Activated T-cell treated with anti-CD3 and anti-CD28 coated beads, Interleukin-2, amount 50 U/mL, for 72 hours (primary cell): ENCODE measurements at regions not wholly inside any gene's neighbourhood (a gene's known extent, or its start where the extent isn't known, plus 50 kb on each side); places are given as distances from the start of the nearest gene placed in this dataset.
"Not testable (repeated sequence)": the region's sequence is repeated elsewhere in the genome, so short reads cannot be mapped to it uniquely, and the experiment has no call there.

Experiments
- ATAC-seq, 2 donors: fragments of 150-1000 bp; cut with Tn5 transposase; replicated peaks in 1 of 2; 2 replicates each; pipeline ENCODE4 v1.10.0; 2021; ENCODE audit warnings: moderate library complexity in 2 of 2, mild to moderate bottlenecking in 1 of 2
- DNase-seq, 2 donors: peaks; one replicate each; pipeline ENCODE4 v3.0.0; 2021 to 2022; ENCODE audit warnings: mixed read lengths in 1 of 2
- H3K27ac Mint-ChIP-seq: one replicate; pipeline ENCODE4 v1.8.0; 2022; ENCODE audit warnings: mild to moderate bottlenecking, moderate library complexity, mixed read lengths
- H3K27me3 Mint-ChIP-seq: one replicate; pipeline ENCODE4 v1.8.0; 2022; ENCODE audit warnings: low read depth, mixed read lengths
- H3K36me3 Mint-ChIP-seq, 2 donors: one replicate each; pipeline ENCODE4 v1.8.0; 2022; ENCODE audit warnings: mixed read lengths in 2 of 2, mild to moderate bottlenecking in 1 of 2; ENCODE audit not compliant: insufficient read depth in 2 of 2
- H3K4me1 Mint-ChIP-seq: one replicate; pipeline ENCODE4 v1.8.0; 2022; ENCODE audit warnings: low read depth, mixed read lengths
- H3K4me3 Mint-ChIP-seq, 2 donors: one replicate each; pipeline ENCODE4 v1.8.0; 2022; ENCODE audit warnings: mild to moderate bottlenecking in 2 of 2, mixed read lengths in 2 of 2, moderate library complexity in 2 of 2
- H3K9me3 Mint-ChIP-seq, 2 donors: one replicate each; pipeline ENCODE4 v1.8.0; 2022; ENCODE audit warnings: mixed read lengths in 2 of 2

- no peak for ATAC-seq
- Mint-ChIP-seq H3K36me3 (peaks cover 3% of the 10 kb centered on the region in 2 donors), H3K27me3 (no peaks in the 10 kb centered on the region), H3K4me3 (no peak overlapping the region), H3K27ac (no peak overlapping the region), H3K4me1 (no peaks in the 10 kb centered on the region), H3K9me3 (peaks cover 7 to 8% of the 10 kb centered on the region in 2 donors)
- DNase-seq, result no peak
Measured at GRCh38 chr3:74165211-74165610, 449.2 kb downstream of the CNTN3 start.

GRCh38 chr3:74149466-74149865 is 465.0 kb downstream of the CNTN3 start:
- H3K4me3 Mint-ChIP-seq, result no peak overlapping the region
- H3K36me3 Mint-ChIP-seq, result peaks cover 0 to 2% of the 10 kb centered on the region in 2 donors
- no peaks in the 10 kb centered on the region for H3K27me3 Mint-ChIP-seq
- ATAC-seq (no peak), DNase-seq (no peak)
- H3K9me3 Mint-ChIP-seq, result peaks cover 8 to 15% of the 10 kb centered on the region in 2 donors
- no peak overlapping the region for H3K27ac Mint-ChIP-seq
- no peaks in the 10 kb centered on the region for H3K4me1 Mint-ChIP-seq

DNA sequence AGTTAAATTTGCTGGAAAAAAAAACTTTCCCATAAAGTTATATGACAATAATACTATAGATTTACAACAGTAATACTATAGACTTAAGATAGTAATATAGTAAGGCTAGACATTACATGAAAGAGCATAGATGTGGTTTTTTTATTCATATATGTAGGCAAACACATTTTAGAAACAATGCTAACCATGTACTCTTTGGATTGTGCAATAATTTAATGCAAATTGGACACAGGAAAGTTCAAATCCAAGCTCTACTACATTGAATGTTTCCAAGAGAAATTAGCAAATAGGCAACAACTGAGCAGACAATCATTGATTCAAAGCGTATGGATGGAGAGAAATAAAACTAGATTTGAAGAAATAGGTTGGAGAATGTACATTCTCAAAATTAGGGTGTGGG is 469.2 kb downstream of the CNTN3 start:
- Mint-ChIP-seq H3K27ac (no peak overlapping the region), H3K27me3 (no peaks in the 10 kb centered on the region)

GRCh38 chr3:74139648-74140047 is 474.8 kb downstream of the CNTN3 start:
- DNase-seq (no peak), ATAC-seq (no peak)
- H3K27ac Mint-ChIP-seq, result no peak overlapping the region
- no peaks in the 10 kb centered on the region for H3K36me3 Mint-ChIP-seq
- peaks cover 0 to 2% of the 10 kb centered on the region in 2 donors for H3K9me3 Mint-ChIP-seq
- H3K4me3 Mint-ChIP-seq, result no peak overlapping the region
- H3K4me1 Mint-ChIP-seq, result no peaks in the 10 kb centered on the region
- H3K27me3 Mint-ChIP-seq, result no peaks in the 10 kb centered on the region

More for the DNA sequence above, 469.2 kb downstream of the CNTN3 start:
- DNase-seq, result no peak
- no peaks in the 10 kb centered on the region for H3K36me3 Mint-ChIP-seq
- H3K4me1 Mint-ChIP-seq, result no peaks in the 10 kb centered on the region
- peaks cover 2 to 3% of the 10 kb centered on the region in 2 donors for H3K9me3 Mint-ChIP-seq
- H3K4me3 Mint-ChIP-seq, result no peak overlapping the region
- no peak for ATAC-seq

- Mint-ChIP-seq H3K27me3 (no peaks in the 10 kb centered on the region), H3K36me3 (no peaks in the 10 kb centered on the region), H3K4me1 (no peaks in the 10 kb centered on the region), H3K4me3 (no peak overlapping the region), H3K27ac (no peak overlapping the region), H3K9me3 (peaks cover 0 to 4% of the 10 kb centered on the region in 2 donors)
- DNase-seq, result no peak
- no peak for ATAC-seq
Measured at GRCh38 chr3:74137790-74138189, 476.7 kb downstream of the CNTN3 start.

DNA sequence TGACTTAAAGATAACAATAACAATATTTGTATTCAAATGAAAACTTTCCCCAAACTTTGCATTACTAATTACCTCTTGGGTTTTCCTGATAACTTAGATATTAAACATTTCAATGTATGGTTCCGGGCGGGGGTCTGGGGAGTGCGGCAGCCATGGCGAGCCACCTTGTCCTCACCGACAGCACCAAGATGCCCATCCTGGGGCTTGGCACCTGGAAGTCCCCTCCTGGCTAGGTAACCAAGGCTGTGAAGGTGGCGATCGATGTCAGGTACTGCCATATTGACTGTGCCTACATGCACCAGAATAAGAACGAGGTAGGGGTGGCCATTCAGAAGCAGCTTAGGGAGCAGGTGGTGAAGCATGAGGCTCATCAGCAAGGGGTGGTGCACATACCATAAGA is 478.7 kb downstream of the CNTN3 start:
- Mint-ChIP-seq H3K9me3 (peaks cover 6 to 9% of the 10 kb centered on the region in 2 donors), H3K4me1 (no peaks in the 10 kb centered on the region), H3K36me3 (no peaks in the 10 kb centered on the region), H3K4me3 (no peak overlapping the region), H3K27me3 (no peaks in the 10 kb centered on the region), H3K27ac (no peak overlapping the region)
- DNase-seq (no peak), ATAC-seq (no peak)

GRCh38 chr3:74134831-74135230 is 479.6 kb downstream of the CNTN3 start:
- H3K36me3 Mint-ChIP-seq, result no peaks in the 10 kb centered on the region
- DNase-seq, result no peak
- ATAC-seq, result no peak
- no peaks in the 10 kb centered on the region for H3K4me1 Mint-ChIP-seq
- no peak overlapping the region for H3K27ac Mint-ChIP-seq
- H3K4me3 Mint-ChIP-seq, result no peak overlapping the region
- peaks cover 6 to 9% of the 10 kb centered on the region in 2 donors for H3K9me3 Mint-ChIP-seq
- no peaks in the 10 kb centered on the region for H3K27me3 Mint-ChIP-seq

GRCh38 chr3:74131546-74132328 is 482.7 kb downstream of the CNTN3 start:
- not testable (repeated sequence) for ATAC-seq, H3K27ac Mint-ChIP-seq, H3K36me3 Mint-ChIP-seq, H3K4me3 Mint-ChIP-seq, DNase-seq, H3K27me3 Mint-ChIP-seq, H3K4me1 Mint-ChIP-seq
- peaks cover 6 to 12% of the 10 kb centered on the region in 2 donors for H3K9me3 Mint-ChIP-seq

DNA sequence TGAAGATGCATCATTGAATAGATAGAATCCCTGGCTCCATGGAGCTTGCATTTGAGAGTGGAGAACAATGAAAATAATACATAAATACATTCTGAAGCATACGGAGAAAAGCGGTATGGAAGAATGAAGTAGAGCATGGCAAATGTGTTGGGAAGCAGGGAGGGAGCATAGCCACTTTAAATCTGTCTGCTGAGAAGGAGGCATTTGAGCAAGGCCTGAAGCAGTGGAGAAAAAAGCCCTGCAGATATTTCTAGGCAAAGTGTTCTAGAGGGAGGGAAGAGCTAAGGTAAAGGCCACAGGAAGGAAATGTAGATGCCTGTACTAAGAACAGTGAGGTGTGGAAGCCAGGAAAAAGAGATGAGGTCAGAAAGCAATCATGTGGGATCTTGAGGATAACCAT is 484.8 kb downstream of the CNTN3 start:
- Mint-ChIP-seq H3K27ac (no peak overlapping the region), H3K36me3 (no peaks in the 10 kb centered on the region), H3K4me3 (no peak overlapping the region), H3K4me1 (no peaks in the 10 kb centered on the region), H3K9me3 (peaks cover 6 to 12% of the 10 kb centered on the region in 2 donors), H3K27me3 (no peaks in the 10 kb centered on the region)
- ATAC-seq (no peak), DNase-seq (no peak)

GRCh38 chr3:74129056-74129455 is 485.4 kb downstream of the CNTN3 start:
- H3K4me3 Mint-ChIP-seq, result no peak overlapping the region
- no peak for ATAC-seq
- no peaks in the 10 kb centered on the region for H3K27me3 Mint-ChIP-seq
- no peak overlapping the region for H3K27ac Mint-ChIP-seq
- no peaks in the 10 kb centered on the region for H3K4me1 Mint-ChIP-seq
- no peaks in the 10 kb centered on the region for H3K36me3 Mint-ChIP-seq
- DNase-seq, result no peak
- H3K9me3 Mint-ChIP-seq, result peaks cover 5 to 12% of the 10 kb centered on the region in 2 donors

GRCh38 chr3:74127256-74127655 is 487.2 kb downstream of the CNTN3 start:
- H3K27ac Mint-ChIP-seq, result no peak overlapping the region
- H3K4me3 Mint-ChIP-seq, result no peak overlapping the region
- DNase-seq (no peak), ATAC-seq (no peak)
- H3K27me3 Mint-ChIP-seq, result no peaks in the 10 kb centered on the region
- peaks cover under 1 to 8% of the 10 kb centered on the region in 2 donors for H3K9me3 Mint-ChIP-seq
- no peaks in the 10 kb centered on the region for H3K4me1 Mint-ChIP-seq
- H3K36me3 Mint-ChIP-seq, result no peaks in the 10 kb centered on the region

DNA sequence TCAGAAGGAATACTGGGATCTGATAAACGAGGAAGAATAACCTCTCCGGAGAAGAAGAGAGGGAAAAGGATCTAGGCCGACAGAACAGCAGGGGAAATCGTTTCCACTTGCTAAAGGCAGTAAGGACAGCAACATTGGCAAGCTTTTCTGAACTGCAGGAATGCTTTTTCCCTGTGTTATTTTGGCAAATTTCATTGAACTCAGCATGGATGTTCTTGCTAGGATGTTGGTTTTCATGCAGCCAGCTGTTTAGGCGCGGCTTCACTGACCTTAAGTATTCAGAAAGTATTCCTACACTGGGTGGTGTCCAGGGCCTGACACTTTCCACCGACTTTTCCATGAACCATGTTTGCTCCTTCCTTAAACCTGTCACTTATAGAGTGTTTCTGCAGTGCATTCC is 489.7 kb downstream of the CNTN3 start:
- peaks cover 4 to 11% of the 10 kb centered on the region in 2 donors for H3K9me3 Mint-ChIP-seq
- H3K36me3 Mint-ChIP-seq, result peaks cover 0 to 1% of the 10 kb centered on the region in 2 donors
- H3K27ac Mint-ChIP-seq, result no peak overlapping the region
- no peak overlapping the region for H3K4me3 Mint-ChIP-seq
- DNase-seq, result no peak
- ATAC-seq, result no peak
- H3K4me1 Mint-ChIP-seq, result no peaks in the 10 kb centered on the region
- H3K27me3 Mint-ChIP-seq, result no peaks in the 10 kb centered on the region

DNA sequence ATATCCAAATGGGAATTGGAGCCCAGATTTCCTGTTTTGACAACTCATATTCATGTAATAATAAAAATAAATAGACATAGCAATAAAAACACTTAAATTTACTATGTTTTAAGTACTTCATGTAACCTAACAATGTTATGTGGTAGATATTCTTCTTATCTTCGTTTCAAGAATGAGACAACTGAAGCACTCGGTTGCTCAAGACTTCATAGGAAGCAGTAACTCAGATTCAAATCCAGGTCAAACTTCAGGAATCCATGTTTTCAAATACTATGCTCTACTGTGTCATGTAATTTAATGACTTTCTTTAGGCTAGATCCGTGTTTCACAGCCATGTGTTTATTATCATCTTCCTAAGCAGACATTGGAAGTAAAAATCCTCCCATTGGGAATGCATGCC is 492.2 kb downstream of the CNTN3 start:
- H3K36me3 Mint-ChIP-seq, result peaks cover 0 to 1% of the 10 kb centered on the region in 2 donors
- DNase-seq (no peak), ATAC-seq (no peak)
- no peaks in the 10 kb centered on the region for H3K27me3 Mint-ChIP-seq
- H3K4me1 Mint-ChIP-seq, result no peaks in the 10 kb centered on the region
- H3K9me3 Mint-ChIP-seq, result peaks cover 4 to 5% of the 10 kb centered on the region in 2 donors
- no peak overlapping the region for H3K27ac Mint-ChIP-seq
- H3K4me3 Mint-ChIP-seq, result no peak overlapping the region

GRCh38 chr3:74121761-74122160 is 492.7 kb downstream of the CNTN3 start:
- peaks cover 5 to 8% of the 10 kb centered on the region in 2 donors for H3K9me3 Mint-ChIP-seq
- no peaks in the 10 kb centered on the region for H3K27me3 Mint-ChIP-seq
- no peaks in the 10 kb centered on the region for H3K4me1 Mint-ChIP-seq
- ATAC-seq, result no peak
- no peak overlapping the region for H3K27ac Mint-ChIP-seq
- no peak overlapping the region for H3K4me3 Mint-ChIP-seq
- peaks cover 0 to 1% of the 10 kb centered on the region in 2 donors for H3K36me3 Mint-ChIP-seq
- no peak for DNase-seq
